ENCODE measurements at regions not wholly inside any gene's neighbourhood (a gene's known extent, or its start where the extent isn't known, plus 50 kb on each side); places are given as distances from the start of the nearest gene placed in this dataset.

DNA sequence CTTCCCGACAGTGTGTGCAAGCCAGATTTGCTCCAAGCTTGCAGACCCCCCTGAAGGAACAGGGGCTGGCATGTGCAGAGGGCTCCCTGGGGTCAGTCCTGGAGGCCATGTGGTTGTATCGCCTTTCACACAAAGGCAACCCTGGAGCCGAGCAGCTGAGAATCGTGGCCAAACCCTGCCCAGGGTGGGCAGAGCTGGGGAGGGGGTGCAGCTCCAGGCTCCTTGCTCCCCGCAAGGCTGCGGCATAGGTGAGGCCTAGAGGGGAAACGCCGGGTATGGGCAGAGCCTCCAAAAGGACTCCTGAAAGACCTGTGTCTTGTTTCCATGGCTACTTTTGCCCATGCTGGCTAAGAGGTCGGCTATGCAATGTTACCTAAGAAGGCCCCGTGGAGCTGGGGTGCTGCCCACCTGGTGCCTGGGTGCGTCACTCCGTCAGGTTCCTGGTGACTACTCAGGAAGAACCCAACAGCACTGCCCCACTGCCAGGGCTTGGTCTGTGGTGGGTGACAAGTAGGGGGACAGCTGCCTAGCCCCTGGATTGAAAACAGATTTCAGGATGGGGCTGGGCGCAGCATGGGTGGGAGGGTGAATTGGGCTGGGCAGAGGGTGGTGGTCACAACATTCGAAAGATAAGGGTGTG, 171.0 kb upstream of the SHH start:
- TF ChIP-seq, protein P1, sequence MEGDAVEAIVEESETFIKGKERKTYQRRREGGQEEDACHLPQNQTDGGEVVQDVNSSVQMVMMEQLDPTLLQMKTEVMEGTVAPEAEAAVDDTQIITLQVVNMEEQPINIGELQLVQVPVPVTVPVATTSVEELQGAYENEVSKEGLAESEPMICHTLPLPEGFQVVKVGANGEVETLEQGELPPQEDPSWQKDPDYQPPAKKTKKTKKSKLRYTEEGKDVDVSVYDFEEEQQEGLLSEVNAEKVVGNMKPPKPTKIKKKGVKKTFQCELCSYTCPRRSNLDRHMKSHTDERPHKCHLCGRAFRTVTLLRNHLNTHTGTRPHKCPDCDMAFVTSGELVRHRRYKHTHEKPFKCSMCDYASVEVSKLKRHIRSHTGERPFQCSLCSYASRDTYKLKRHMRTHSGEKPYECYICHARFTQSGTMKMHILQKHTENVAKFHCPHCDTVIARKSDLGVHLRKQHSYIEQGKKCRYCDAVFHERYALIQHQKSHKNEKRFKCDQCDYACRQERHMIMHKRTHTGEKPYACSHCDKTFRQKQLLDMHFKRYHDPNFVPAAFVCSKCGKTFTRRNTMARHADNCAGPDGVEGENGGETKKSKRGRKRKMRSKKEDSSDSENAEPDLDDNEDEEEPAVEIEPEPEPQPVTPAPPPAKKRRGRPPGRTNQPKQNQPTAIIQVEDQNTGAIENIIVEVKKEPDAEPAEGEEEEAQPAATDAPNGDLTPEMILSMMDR (IDR thresholded peaks at IDR 0.05), result no peak
- TF ChIP-seq POLR2AphosphoS5 (IDR thresholded peaks at IDR 0.05; ENCODE audit: low read depth, low read length) (no peak), TCF7L2 (IDR thresholded peaks at IDR 0.05; ENCODE audit: low read depth, low read length) (no peak)

Data from Panc1 (cell line).